Fibroblast of skin of right quadriceps (primary cell): ENCODE measurements at regions not wholly inside any gene's neighbourhood (a gene's known extent, or its start where the extent isn't known, plus 50 kb on each side); places are given as distances from the start of the nearest gene placed in this dataset.
A peak's percentile ranks its signal among the peaks of the same experiment; 100 is the strongest.
"Not testable (repeated sequence)": the region's sequence is repeated elsewhere in the genome, so short reads cannot be mapped to it uniquely, and the experiment has no call there.

Experiments
- DNase-seq: peaks from one replicate; pipeline ENCODE4 v3.0.0-alpha.2; 2013

GRCh38 chr1:58836408-58836807 is 52.6 kb upstream of the JUN start:
- no peak for DNase-seq

GRCh38 chr1:58837886-58838285 is 54.0 kb upstream of the JUN start:
- DNase-seq: no peak

- DNase-seq: no peak
Measured at GRCh38 chr1:58839147-58839795, 55.4 kb upstream of the JUN start.

- peak; percentile 78 for DNase-seq
Measured at GRCh38 chr1:58839846-58840835, 56.3 kb upstream of the JUN start.

GRCh38 chr1:58841455-58841854 is 57.6 kb upstream of the JUN start:
- no peak for DNase-seq

GRCh38 chr1:58842941-58843340 is 59.1 kb upstream of the JUN start:
- DNase-seq: no peak

GRCh38 chr1:58844176-58844575 is 60.3 kb upstream of the JUN start:
- DNase-seq: peak; percentile 24

GRCh38 chr1:58845942-58846341 is 62.1 kb upstream of the JUN start:
- DNase-seq: no peak

- peak; percentile 99 for DNase-seq
Measured at GRCh38 chr1:58848818-58849411, 65.1 kb upstream of the JUN start.

- DNase-seq: no peak
Measured at GRCh38 chr1:58849551-58849950, 65.7 kb upstream of the JUN start.

- DNase-seq: peak; percentile 74
Measured at GRCh38 chr1:58850636-58851035, 66.8 kb upstream of the JUN start.

GRCh38 chr1:58852731-58853485 is 69.1 kb upstream of the JUN start:
- no peak for DNase-seq

GRCh38 chr1:58854576-58854975 is 70.7 kb upstream of the JUN start:
- no peak for DNase-seq

GRCh38 chr1:58855274-58856165 is 71.7 kb upstream of the JUN start:
- DNase-seq: no peak

- DNase-seq: not testable (repeated sequence)
Measured at GRCh38 chr1:58856281-58856680, 72.4 kb upstream of the JUN start.

GRCh38 chr1:58857680-58858673 is 74.1 kb upstream of the JUN start:
- no peak for DNase-seq

GRCh38 chr1:58859769-58860485 is 76.1 kb upstream of the JUN start:
- no peak for DNase-seq

GRCh38 chr1:58861076-58861475 is 77.2 kb upstream of the JUN start:
- no peak for DNase-seq

- peak; percentile 32 for DNase-seq
Measured at GRCh38 chr1:58861506-58861905, 77.7 kb upstream of the JUN start.
